Skeletal muscle satellite cell (primary cell): ENCODE measurements at regions not wholly inside any gene's neighbourhood (a gene's known extent, or its start where the extent isn't known, plus 50 kb on each side); places are given as distances from the start of the nearest gene placed in this dataset.

ENCODE experiments used
- H3K27me3 ChIP-seq: 2 replicates; pipeline ENCODE4 v1.7.0; 2013; ENCODE audit warnings: low read length; ENCODE audit not compliant: control insufficient read depth, insufficient read depth
- H3K36me3 ChIP-seq: 2 replicates; pipeline ENCODE4 v1.7.0; 2013; ENCODE audit warnings: mild to moderate bottlenecking, control low read depth, low read length; ENCODE audit not compliant: insufficient read depth
- H3K4me1 ChIP-seq: 2 replicates; pipeline ENCODE4 v1.7.0; 2013; ENCODE audit warnings: low read length; ENCODE audit not compliant: control insufficient read depth, insufficient read depth
- H3K4me2 ChIP-seq: 2 replicates; pipeline ENCODE4 v1.7.0; 2013; ENCODE audit warnings: mild to moderate bottlenecking, low read length
- H3K4me3 ChIP-seq: 2 replicates; pipeline ENCODE4 v1.7.0; 2013; ENCODE audit warnings: low read length
- H3K9ac ChIP-seq: 2 replicates; pipeline ENCODE4 v1.7.0; 2013; ENCODE audit warnings: mild to moderate bottlenecking, low read depth, low read length, moderate library complexity
- H3K9me3 ChIP-seq: replicated peaks from 2 replicates; pipeline ENCODE4 v1.7.0; 2013; ENCODE audit warnings: mild to moderate bottlenecking, control low read depth, low read length

- H3K4me1 ChIP-seq = no peaks in the 10 kb centered on the region
These were observed 279.9 kb upstream of the SLIT2 start for GRCh38 chr4:19971829-19972228.

GRCh38 chr4:19969492-19969891, 282.2 kb upstream of the SLIT2 start:
- Histone ChIP-seq H3K9me3 (no peaks in the 10 kb centered on the region), H3K4me3 (no peak overlapping the region), H3K4me1 (no peaks in the 10 kb centered on the region), H3K36me3 (no peaks in the 10 kb centered on the region), H3K27me3 (no peaks in the 10 kb centered on the region), H3K4me2 (no peak overlapping the region), H3K9ac (no peak overlapping the region)

More at GRCh38 chr4:19971829-19972228, 279.9 kb upstream of the SLIT2 start:
- Histone ChIP-seq H3K4me2 (no peak overlapping the region), H3K27me3 (no peaks in the 10 kb centered on the region), H3K9ac (no peak overlapping the region), H3K9me3 (no peaks in the 10 kb centered on the region), H3K36me3 (no peaks in the 10 kb centered on the region), H3K4me3 (no peak overlapping the region)

GRCh38 chr4:19961091-19961490, 290.6 kb upstream of the SLIT2 start:
- no peak overlapping the region for H3K9ac ChIP-seq
- no peaks in the 10 kb centered on the region for H3K27me3 ChIP-seq
- H3K36me3 ChIP-seq = no peaks in the 10 kb centered on the region
- no peak overlapping the region for H3K4me2 ChIP-seq
- no peak overlapping the region for H3K4me3 ChIP-seq
- H3K9me3 ChIP-seq = no peaks in the 10 kb centered on the region
- H3K4me1 ChIP-seq = peaks cover 7% of the 10 kb centered on the region

GRCh38 chr4:19958848-19959247, 292.9 kb upstream of the SLIT2 start:
- Histone ChIP-seq H3K4me2 (no peak overlapping the region), H3K36me3 (no peaks in the 10 kb centered on the region), H3K4me3 (no peak overlapping the region), H3K9ac (no peak overlapping the region), H3K9me3 (no peaks in the 10 kb centered on the region), H3K27me3 (no peaks in the 10 kb centered on the region), H3K4me1 (peaks cover 7% of the 10 kb centered on the region)

- Histone ChIP-seq H3K4me3 (no peak overlapping the region), H3K27me3 (no peaks in the 10 kb centered on the region), H3K9ac (no peak overlapping the region), H3K36me3 (no peaks in the 10 kb centered on the region), H3K9me3 (no peaks in the 10 kb centered on the region), H3K4me1 (peaks cover 29% of the 10 kb centered on the region), H3K4me2 (no peak overlapping the region)
These were observed 304.4 kb upstream of the SLIT2 start for GRCh38 chr4:19947349-19947748.

GRCh38 chr4:19945979-19946380, 305.7 kb upstream of the SLIT2 start:
- peaks cover 29% of the 10 kb centered on the region for H3K4me1 ChIP-seq
- H3K27me3 ChIP-seq = no peaks in the 10 kb centered on the region
- peak overlapping the region; percentile 9 for H3K4me3 ChIP-seq
- peak overlapping the region; percentile 52 for H3K4me2 ChIP-seq
- H3K9me3 ChIP-seq = no peaks in the 10 kb centered on the region
- H3K9ac ChIP-seq = peak overlapping the region; percentile 6
- no peaks in the 10 kb centered on the region for H3K36me3 ChIP-seq

GRCh38 chr4:19945501-19945900, 306.2 kb upstream of the SLIT2 start:
- Histone ChIP-seq H3K27me3 (no peaks in the 10 kb centered on the region), H3K9ac (peak overlapping the region; percentile 6), H3K4me3 (peak overlapping the region; percentile 9), H3K4me1 (peaks cover 29% of the 10 kb centered on the region), H3K9me3 (no peaks in the 10 kb centered on the region), H3K36me3 (no peaks in the 10 kb centered on the region), H3K4me2 (peak overlapping the region; percentile 39)

GRCh38 chr4:19944806-19945205, 306.9 kb upstream of the SLIT2 start:
- H3K9ac ChIP-seq = no peak overlapping the region
- no peaks in the 10 kb centered on the region for H3K36me3 ChIP-seq
- no peaks in the 10 kb centered on the region for H3K9me3 ChIP-seq
- H3K4me3 ChIP-seq = no peak overlapping the region
- no peaks in the 10 kb centered on the region for H3K27me3 ChIP-seq
- no peak overlapping the region for H3K4me2 ChIP-seq
- peaks cover 29% of the 10 kb centered on the region for H3K4me1 ChIP-seq

- Histone ChIP-seq H3K4me3 (no peak overlapping the region), H3K9me3 (no peaks in the 10 kb centered on the region), H3K4me1 (peaks cover 29% of the 10 kb centered on the region), H3K27me3 (no peaks in the 10 kb centered on the region), H3K4me2 (no peak overlapping the region), H3K36me3 (no peaks in the 10 kb centered on the region), H3K9ac (no peak overlapping the region)
These were observed 307.5 kb upstream of the SLIT2 start for GRCh38 chr4:19944251-19944650.

- Histone ChIP-seq H3K36me3 (no peaks in the 10 kb centered on the region), H3K9me3 (no peaks in the 10 kb centered on the region), H3K4me1 (peaks cover 18% of the 10 kb centered on the region), H3K27me3 (no peaks in the 10 kb centered on the region), H3K4me2 (no peak overlapping the region), H3K4me3 (no peak overlapping the region), H3K9ac (no peak overlapping the region)
These were observed 310.3 kb upstream of the SLIT2 start for GRCh38 chr4:19941434-19941833.

- H3K9me3 ChIP-seq = no peaks in the 10 kb centered on the region
- H3K4me3 ChIP-seq = no peak overlapping the region
- no peaks in the 10 kb centered on the region for H3K36me3 ChIP-seq
- no peak overlapping the region for H3K4me2 ChIP-seq
- no peaks in the 10 kb centered on the region for H3K27me3 ChIP-seq
- H3K9ac ChIP-seq = no peak overlapping the region
- peaks cover 14% of the 10 kb centered on the region for H3K4me1 ChIP-seq
These were observed 310.8 kb upstream of the SLIT2 start for GRCh38 chr4:19940861-19941260.

- H3K4me1 ChIP-seq = peaks cover 2% of the 10 kb centered on the region
- no peak overlapping the region for H3K4me3 ChIP-seq
- H3K27me3 ChIP-seq = no peaks in the 10 kb centered on the region
- no peak overlapping the region for H3K9ac ChIP-seq
- H3K9me3 ChIP-seq = no peaks in the 10 kb centered on the region
- H3K36me3 ChIP-seq = no peaks in the 10 kb centered on the region
- no peak overlapping the region for H3K4me2 ChIP-seq
These were observed 315.2 kb upstream of the SLIT2 start for GRCh38 chr4:19936476-19936875.
